ENCODE measurements at regions not wholly inside any gene's neighbourhood (a gene's known extent, or its start where the extent isn't known, plus 50 kb on each side); places are given as distances from the start of the nearest gene placed in this dataset.

DNA sequence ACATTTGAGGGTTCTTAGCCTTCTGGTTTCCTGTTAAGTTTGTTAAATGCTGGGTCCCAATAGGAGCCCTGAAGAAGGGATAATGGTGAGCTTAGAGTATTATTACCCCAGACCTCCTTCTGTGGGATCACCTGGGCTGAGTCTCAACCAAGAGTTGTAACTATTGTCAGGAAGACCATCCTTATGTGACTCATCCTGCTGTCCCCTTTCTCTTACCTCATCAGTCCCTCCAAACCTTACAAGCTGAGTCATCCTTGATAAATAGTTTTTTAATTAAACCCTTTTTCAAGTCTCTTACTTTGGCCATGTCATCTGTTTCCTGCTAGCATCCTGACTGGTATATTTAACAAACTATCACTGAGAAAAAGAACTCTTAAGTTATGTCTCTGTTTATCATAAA, 502.8 kb downstream of the LRRC70 start:
- no peak for TF ChIP-seq CTCF (IDR thresholded peaks at IDR 0.05)
- Histone ChIP-seq H3K27me3 (no peaks in the 10 kb centered on the region), H3K4me3 (no peak overlapping the region), H3K4me1 (no peaks in the 10 kb centered on the region), H3K9me3 (no peaks in the 10 kb centered on the region), H3K27ac (no peak overlapping the region), H3K9ac (ENCODE audit: low read depth in 2 of 2, low read length in 2 of 2) (no peak overlapping the region), H3K36me3 (no peaks in the 10 kb centered on the region)
- intact Hi-C loops (cut with DNase I): no loop called here
- no peak for DNase-seq

DNA sequence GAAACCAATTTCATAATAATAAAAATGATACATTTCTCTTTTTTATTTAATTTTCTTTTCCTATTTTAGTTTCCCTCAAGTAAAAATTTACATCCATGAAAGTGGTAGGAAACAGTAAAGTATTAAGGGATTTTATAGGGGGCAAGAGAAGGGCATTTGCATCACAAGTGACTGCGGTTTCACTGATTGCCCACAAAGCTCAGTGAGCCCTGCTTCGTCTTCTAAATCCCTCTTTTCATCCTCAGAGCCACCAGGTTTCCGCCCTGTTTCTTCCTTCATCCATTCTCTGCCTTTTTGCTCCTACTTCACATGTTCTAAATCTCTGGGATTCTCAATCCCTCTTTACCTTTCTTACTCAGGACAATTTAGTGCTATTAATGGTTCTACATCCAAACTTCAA, 491.4 kb downstream of the LRRC70 start:
- DNase-seq: no peak
- intact Hi-C loops (cut with DNase I): no loop called here
- TF ChIP-seq CTCF (IDR thresholded peaks at IDR 0.05): no peak

GRCh38 chr5:63055421-63055820, 476.8 kb downstream of the LRRC70 start:
- Histone ChIP-seq H3K27ac (no peak overlapping the region), H3K4me1 (no peaks in the 10 kb centered on the region), H3K27me3 (no peaks in the 10 kb centered on the region), H3K9me3 (no peaks in the 10 kb centered on the region), H3K4me3 (no peak overlapping the region), H3K9ac (ENCODE audit: low read depth in 2 of 2, low read length in 2 of 2) (no peak overlapping the region), H3K36me3 (no peaks in the 10 kb centered on the region)
- DNase-seq: no peak
- no peak for TF ChIP-seq CTCF (IDR thresholded peaks at IDR 0.05)
- intact Hi-C loops (cut with DNase I): no loop called here

More for the DNA sequence above, 491.4 kb downstream of the LRRC70 start:
- H3K4me1 ChIP-seq: no peaks in the 10 kb centered on the region
- H3K27me3 ChIP-seq: no peaks in the 10 kb centered on the region
- no peak overlapping the region for H3K9ac ChIP-seq (ENCODE audit: low read depth in 2 of 2, low read length in 2 of 2)
- no peaks in the 10 kb centered on the region for H3K36me3 ChIP-seq
- no peaks in the 10 kb centered on the region for H3K9me3 ChIP-seq
- no peak overlapping the region for H3K4me3 ChIP-seq
- no peak overlapping the region for H3K27ac ChIP-seq

GRCh38 chr5:63053019-63053638, 474.5 kb downstream of the LRRC70 start:
- H3K4me1 ChIP-seq: no peaks in the 10 kb centered on the region
- TF ChIP-seq CTCF (IDR thresholded peaks at IDR 0.05): no peak

DNA sequence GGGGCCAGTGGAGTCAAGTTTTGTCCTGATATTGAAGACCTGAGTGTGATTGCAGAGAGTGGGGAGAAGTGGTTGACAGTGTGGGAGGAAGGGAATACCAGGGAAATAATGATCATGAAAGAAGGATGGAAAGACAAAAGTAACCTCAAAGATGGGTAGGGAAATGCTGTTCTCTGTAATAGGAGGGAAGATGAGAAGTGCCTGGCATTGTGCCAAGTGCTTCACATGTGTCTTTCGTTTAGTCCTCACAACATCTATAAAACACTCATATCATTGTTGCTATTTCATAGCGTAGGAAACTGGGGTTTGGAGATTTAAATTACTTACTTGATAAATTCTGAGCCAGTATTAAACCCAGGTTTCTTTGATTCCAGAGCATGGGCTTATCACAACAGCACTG, 472.3 kb downstream of the LRRC70 start:
- Histone ChIP-seq H3K4me3 (no peak overlapping the region), H3K27me3 (no peaks in the 10 kb centered on the region), H3K9me3 (no peaks in the 10 kb centered on the region), H3K9ac (ENCODE audit: low read depth in 2 of 2, low read length in 2 of 2) (no peak overlapping the region), H3K4me1 (no peaks in the 10 kb centered on the region), H3K36me3 (no peaks in the 10 kb centered on the region), H3K27ac (no peak overlapping the region)
- intact Hi-C loops (cut with DNase I): no loop called here
- no peak for DNase-seq
- no peak for TF ChIP-seq CTCF (IDR thresholded peaks at IDR 0.05)

More at GRCh38 chr5:63053019-63053638, 474.5 kb downstream of the LRRC70 start:
- DNase-seq: no peak
- Histone ChIP-seq H3K9me3 (no peaks in the 10 kb centered on the region), H3K9ac (ENCODE audit: low read depth in 2 of 2, low read length in 2 of 2) (no peak overlapping the region), H3K27ac (no peak overlapping the region), H3K4me3 (no peak overlapping the region), H3K27me3 (no peaks in the 10 kb centered on the region), H3K36me3 (no peaks in the 10 kb centered on the region)
- intact Hi-C loops (cut with DNase I): no loop called here

Measured in colonic mucosa (tissue), 4 donors.